Liver (tissue), 8 donors: ENCODE measurements at regions not wholly inside any gene's neighbourhood (a gene's known extent, or its start where the extent isn't known, plus 50 kb on each side); places are given as distances from the start of the nearest gene placed in this dataset.

Experiments
- DNase-seq: peaks from one replicate; pipeline ENCODE4 v3.0.0-alpha.2; 2017; ENCODE audit warnings: low spot score
- H3K27ac ChIP-seq, 2 donors: one replicate each; pipeline ENCODE4 v1.7.0; 2013; ENCODE audit warnings: inconsistent platforms in 2 of 2, low read length in 2 of 2, control low read depth in 1 of 2, low read depth in 1 of 2, mild to moderate bottlenecking in 1 of 2
- H3K27me3 ChIP-seq, 4 donors: one replicate each; pipeline versions ENCODE4 v1.6.1 to v1.7.0; 2013; ENCODE audit warnings: low read length in 3 of 4, inconsistent platforms in 1 of 4, mild to moderate bottlenecking in 1 of 4, moderate library complexity in 1 of 4; ENCODE audit not compliant: control insufficient read depth in 4 of 4, insufficient read depth in 4 of 4
- H3K36me3 ChIP-seq, 4 donors: one replicate each; pipeline versions ENCODE4 v1.6.1 to v1.7.0; 2013; ENCODE audit warnings: low read length in 3 of 4, mild to moderate bottlenecking in 3 of 4, low read depth in 1 of 4, moderate library complexity in 1 of 4; ENCODE audit not compliant: control insufficient read depth in 4 of 4, insufficient read depth in 3 of 4
- H3K4me1 ChIP-seq, 4 donors: one replicate each; pipeline versions ENCODE4 v1.6.1 to v1.7.0; 2013; ENCODE audit warnings: low read length in 3 of 4, mild to moderate bottlenecking in 3 of 4, moderate library complexity in 1 of 4; ENCODE audit not compliant: control insufficient read depth in 4 of 4, insufficient read depth in 4 of 4
- H3K4me3 ChIP-seq, 3 donors: one replicate each; pipeline versions ENCODE4 v1.6.1 to v1.7.0; 2013; ENCODE audit warnings: low read length in 3 of 3, control low read depth in 1 of 3, low read depth in 1 of 3, mild to moderate bottlenecking in 1 of 3
- H3K9ac ChIP-seq, 2 donors: one replicate each; pipeline ENCODE4 v1.7.0; 2013; ENCODE audit warnings: low read length in 2 of 2, mild to moderate bottlenecking in 2 of 2, moderate library complexity in 2 of 2, control low read depth in 1 of 2, low read depth in 1 of 2
- H3K9me3 ChIP-seq, 4 donors: one replicate each; pipeline versions ENCODE4 v1.6.1 to v1.7.0; 2013; ENCODE audit warnings: low read length in 3 of 4; ENCODE audit not compliant: control insufficient read depth in 4 of 4
- CTCF ChIP-seq: fragments of 150-350 bp; IDR thresholded peaks from 2 replicates; pipeline ENCODE4 v1.5.1; 2017; ENCODE audit warnings: improper control_type of control experiment, low read depth, low read length; ENCODE audit not compliant: missing input control
- EGR1 ChIP-seq, 2 donors: IDR thresholded peaks; 2 replicates each; pipeline ENCODE4 v1.6.1; 2016 to 2018; ENCODE audit warnings: antibody characterized with exemption in 2 of 2, low read depth in 2 of 2
- FOXA1 ChIP-seq: IDR thresholded peaks from 2 replicates; pipeline ENCODE4 v1.6.1; 2016; ENCODE audit warnings: antibody characterized with exemption
- GABPA ChIP-seq, 2 donors: IDR thresholded peaks in 1 of 2; conservative IDR thresholded peaks in 1 of 2; 2 replicates each; pipeline ENCODE4 v1.6.1; 2016; ENCODE audit warnings: antibody characterized with exemption in 2 of 2, mild to moderate bottlenecking in 1 of 2, moderate library complexity in 1 of 2
- HNF4A ChIP-seq, 2 donors: conservative IDR thresholded peaks; 2 replicates each; pipeline ENCODE4 v1.6.1; 2016; ENCODE audit warnings: antibody characterized with exemption in 2 of 2, mild to moderate bottlenecking in 2 of 2
- HNF4G ChIP-seq: IDR thresholded peaks from 2 replicates; pipeline ENCODE4 v1.6.1; 2016; ENCODE audit warnings: antibody characterized with exemption
- MAX ChIP-seq: IDR thresholded peaks from 2 replicates; pipeline ENCODE4 v1.6.1; 2016; ENCODE audit warnings: antibody characterized with exemption
- NR2F2 ChIP-seq: IDR thresholded peaks from 2 replicates; pipeline ENCODE4 v1.6.1; 2016; ENCODE audit warnings: antibody characterized with exemption
- RAD21 ChIP-seq, 2 donors: IDR thresholded peaks; 2 replicates each; pipeline ENCODE4 v1.6.1; 2016; ENCODE audit warnings: antibody characterized with exemption in 2 of 2, mild to moderate bottlenecking in 2 of 2
- RXRA ChIP-seq, 2 donors: IDR thresholded peaks; 2 replicates each; pipeline ENCODE4 v1.6.1; 2017 to 2018; ENCODE audit warnings: antibody characterized with exemption in 2 of 2, mild to moderate bottlenecking in 1 of 2
- SP1 ChIP-seq: IDR thresholded peaks from 2 replicates; pipeline ENCODE4 v1.6.1; 2018; ENCODE audit warnings: antibody characterized with exemption, mild to moderate bottlenecking
- TAF1 ChIP-seq: conservative IDR thresholded peaks from 2 replicates; pipeline ENCODE4 v1.6.1; 2016; ENCODE audit warnings: antibody characterized with exemption, mild to moderate bottlenecking
- YY1 ChIP-seq: IDR thresholded peaks from 2 replicates; pipeline ENCODE4 v1.6.1; 2016; ENCODE audit warnings: antibody characterized with exemption, mild to moderate bottlenecking
- ZBTB33 ChIP-seq: IDR thresholded peaks from 2 replicates; pipeline ENCODE4 v1.6.1; 2016; ENCODE audit warnings: antibody characterized with exemption
- WGBS: extraction: QIAGEN DNeasy Blood & Tissue Kit; methylation state at CpG from one replicate; pipeline ENCODE4 v1.1.7; 2013; 5-methylcytosine and 5-hydroxymethylcytosine counted together
- TF ChIP-seq, protein P1 (sequence below): IDR thresholded peaks from 2 replicates; pipeline ENCODE4 v1.6.1; 2016; ENCODE audit warnings: antibody characterized with exemption
- donor health status: healthy.
- donor health status: healthy.
- donor health status: healthy.
- donor health status: healthy.
- donor health status: healthy.

GRCh38 chr9:89996773-89997172, 392.0 kb downstream of the GADD45G start:
- peak overlapping the region; percentile 95 to 97 for H3K27ac ChIP-seq
- H3K4me3 ChIP-seq = no peak overlapping the region
- H3K9ac ChIP-seq = peak overlapping the region in 1 of 2 donors; percentile 8
- H3K27me3 ChIP-seq = no peaks in the 10 kb centered on the region
- DNase-seq = no peak
- TF ChIP-seq ZBTB33 (no peak), HNF4G (no peak), NR2F2 (no peak), YY1 (no peak), RAD21 (IDR thresholded peaks at IDR 0.05) (no peak), TAF1 (no peak)
- no peaks in the 10 kb centered on the region for H3K36me3 ChIP-seq
- 81% methylated on average over 3 of the region's 3 CpGs for WGBS
- H3K9me3 ChIP-seq = no peaks in the 10 kb centered on the region
- H3K4me1 ChIP-seq = peaks cover 22 to 77% (median 58%) of the 10 kb centered on the region in 4 donors

GRCh38 chr9:89998633-89999032, 393.8 kb downstream of the GADD45G start:
- H3K4me3 ChIP-seq = no peak overlapping the region
- H3K4me1 ChIP-seq = peaks cover 22 to 60% (median 40%) of the 10 kb centered on the region in 4 donors
- TF ChIP-seq CTCF (no peak), GABPA (IDR thresholded peaks at IDR 0.05 in 1 of 2, conservative IDR thresholded peaks at IDR 0.05 in 1 of 2) (no peak), MAX (no peak), EGR1 (IDR thresholded peaks at IDR 0.05; ENCODE audit: low read depth in 2 of 2) (no peak), HNF4G (no peak), ZBTB33 (no peak), FOXA1 (no peak)
- TF ChIP-seq, protein P1, sequence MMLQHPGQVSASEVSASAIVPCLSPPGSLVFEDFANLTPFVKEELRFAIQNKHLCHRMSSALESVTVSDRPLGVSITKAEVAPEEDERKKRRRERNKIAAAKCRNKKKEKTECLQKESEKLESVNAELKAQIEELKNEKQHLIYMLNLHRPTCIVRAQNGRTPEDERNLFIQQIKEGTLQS = no peak
- H3K27me3 ChIP-seq = no peaks in the 10 kb centered on the region
- H3K27ac ChIP-seq = peak overlapping the region; percentile 73 to 90
- 90% methylated on average over 3 of the region's 3 CpGs for WGBS
- DNase-seq = no peak
- H3K9ac ChIP-seq = peak overlapping the region in 1 of 2 donors; percentile 9
- no peaks in the 10 kb centered on the region for H3K36me3 ChIP-seq
- H3K9me3 ChIP-seq = no peaks in the 10 kb centered on the region

DNA sequence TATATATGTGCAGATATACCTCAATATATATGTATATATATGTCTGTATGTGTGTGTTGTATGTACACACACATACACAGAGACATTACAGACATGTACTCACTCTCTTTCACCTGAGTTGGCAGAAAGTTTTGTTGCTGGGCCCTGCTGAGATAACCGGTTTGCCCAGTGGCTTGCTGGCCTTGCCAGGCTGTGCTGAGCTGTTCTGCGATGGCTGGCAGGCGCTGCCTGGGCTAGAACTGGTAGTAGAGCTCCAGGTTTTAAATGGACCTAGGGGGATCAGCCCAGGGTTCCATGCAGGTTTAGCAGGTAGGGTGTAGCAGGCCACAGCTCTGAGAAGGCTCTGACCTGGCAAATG, 394.3 kb downstream of the GADD45G start:
- Histone ChIP-seq H3K4me3 (no peak overlapping the region), H3K27me3 (no peaks in the 10 kb centered on the region), H3K9ac (peak overlapping the region; percentile 9 to 76), H3K4me1 (peaks cover 19 to 55% (median 36%) of the 10 kb centered on the region in 4 donors), H3K27ac (peak overlapping the region; percentile 73 to 90), H3K9me3 (no peaks in the 10 kb centered on the region), H3K36me3 (no peaks in the 10 kb centered on the region)
- 38% methylated on average over 3 of the region's 3 CpGs for WGBS
- TF ChIP-seq GABPA (IDR thresholded peaks at IDR 0.05 in 1 of 2, conservative IDR thresholded peaks at IDR 0.05 in 1 of 2) (no peak), RAD21 (IDR thresholded peaks at IDR 0.05) (peak in 1 of 2 donors; percentile 51), HNF4A (conservative IDR thresholded peaks at IDR 0.05) (peak in 1 of 2 donors; percentile 17), RXRA (IDR thresholded peaks at IDR 0.05) (peak in 1 of 2 donors; percentile 20), SP1 (peak; percentile 51), MAX (no peak)
- TF ChIP-seq, protein P1 = no peak
- DNase-seq = no peak
